GM18858 (cell line): ENCODE measurements at regions not wholly inside any gene's neighbourhood (a gene's known extent, or its start where the extent isn't known, plus 50 kb on each side); places are given as distances from the start of the nearest gene placed in this dataset.
"Not testable (repeated sequence)": the region's sequence is repeated elsewhere in the genome, so short reads cannot be mapped to it uniquely, and the experiment has no call there.

ENCODE experiments used
- ATAC-seq: cut with Tn5 transposase; IDR thresholded peaks from one replicate; pipeline ENCODE4 v1.9.1; 2021; ENCODE audit not compliant: unreplicated experiment

- ATAC-seq, result peak; percentile 5
Observed at GRCh38 chr4:123599061-123599919, 202.7 kb downstream of the SPRY1 start.

GRCh38 chr4:123599920-123600810, 203.6 kb downstream of the SPRY1 start:
- peak; percentile 100 for ATAC-seq

GRCh38 chr4:123600987-123601904, 204.7 kb downstream of the SPRY1 start:
- no peak for ATAC-seq

- no peak for ATAC-seq
Observed at GRCh38 chr4:123602007-123602406, 205.4 kb downstream of the SPRY1 start.

- no peak for ATAC-seq
Observed at GRCh38 chr4:123603165-123603564, 206.6 kb downstream of the SPRY1 start.

GRCh38 chr4:123605797-123606196, 209.2 kb downstream of the SPRY1 start:
- not testable (repeated sequence) for ATAC-seq

GRCh38 chr4:123606336-123606735, 209.7 kb downstream of the SPRY1 start:
- ATAC-seq, result no peak

- peak; percentile 47 for ATAC-seq
Observed at GRCh38 chr4:123606946-123607542, 210.4 kb downstream of the SPRY1 start.

GRCh38 chr4:123609829-123610228, 213.2 kb downstream of the SPRY1 start:
- no peak for ATAC-seq

- ATAC-seq, result no peak
Observed at GRCh38 chr4:123613586-123614344, 217.2 kb downstream of the SPRY1 start.

GRCh38 chr4:123615901-123616300, 219.3 kb downstream of the SPRY1 start:
- no peak for ATAC-seq

GRCh38 chr4:123616951-123617461, 220.4 kb downstream of the SPRY1 start:
- no peak for ATAC-seq

GRCh38 chr4:123617791-123618190, 221.2 kb downstream of the SPRY1 start:
- ATAC-seq, result no peak

GRCh38 chr4:123618606-123619005, 222.0 kb downstream of the SPRY1 start:
- no peak for ATAC-seq

GRCh38 chr4:123619326-123619725, 222.7 kb downstream of the SPRY1 start:
- no peak for ATAC-seq

- ATAC-seq, result no peak
Observed at GRCh38 chr4:123619895-123620294, 223.3 kb downstream of the SPRY1 start.

- no peak for ATAC-seq
Observed at GRCh38 chr4:123621072-123621705, 224.6 kb downstream of the SPRY1 start.

GRCh38 chr4:123622572-123622971, 226.0 kb downstream of the SPRY1 start:
- ATAC-seq, result no peak

- ATAC-seq, result no peak
Observed at GRCh38 chr4:123623611-123624010, 227.0 kb downstream of the SPRY1 start.
